GM19240 (cell line): ENCODE measurements at regions not wholly inside any gene's neighbourhood (a gene's known extent, or its start where the extent isn't known, plus 50 kb on each side); places are given as distances from the start of the nearest gene placed in this dataset.

ENCODE experiments used
- DNase-seq: peaks from one replicate; pipeline ENCODE4 v3.0.0; 2011; ENCODE audit warnings: low spot score; ENCODE audit not compliant: insufficient read length

- no peak for DNase-seq
These were observed 513.1 kb downstream of the IRX1 start for GRCh38 chr5:4108690-4109089.

GRCh38 chr5:4113426-4113825 is 517.8 kb downstream of the IRX1 start:
- DNase-seq = no peak

- DNase-seq = no peak
These were observed 518.3 kb downstream of the IRX1 start for GRCh38 chr5:4113905-4114304.

GRCh38 chr5:4114452-4114851 is 518.8 kb downstream of the IRX1 start:
- DNase-seq = no peak

- no peak for DNase-seq
These were observed 521.2 kb downstream of the IRX1 start for GRCh38 chr5:4116834-4117233.

GRCh38 chr5:4124221-4124970 is 528.8 kb downstream of the IRX1 start:
- no peak for DNase-seq

GRCh38 chr5:4128994-4129393 is 533.4 kb downstream of the IRX1 start:
- no peak for DNase-seq

GRCh38 chr5:4129523-4129922 is 533.9 kb downstream of the IRX1 start:
- DNase-seq = no peak

GRCh38 chr5:4130819-4131218 is 535.2 kb downstream of the IRX1 start:
- DNase-seq = no peak

GRCh38 chr5:4137781-4138180 is 542.1 kb downstream of the IRX1 start:
- no peak for DNase-seq

GRCh38 chr5:4142842-4143241 is 547.2 kb downstream of the IRX1 start:
- no peak for DNase-seq

- no peak for DNase-seq
These were observed 548.9 kb downstream of the IRX1 start for GRCh38 chr5:4144411-4145007.

GRCh38 chr5:4145511-4145910 is 549.9 kb downstream of the IRX1 start:
- DNase-seq = no peak

GRCh38 chr5:4148009-4148408 is 552.4 kb downstream of the IRX1 start:
- no peak for DNase-seq

- DNase-seq = no peak
These were observed 554.4 kb downstream of the IRX1 start for GRCh38 chr5:4150067-4150466.

- no peak for DNase-seq
These were observed 560.5 kb downstream of the IRX1 start for GRCh38 chr5:4156153-4156552.

- no peak for DNase-seq
These were observed 561.3 kb downstream of the IRX1 start for GRCh38 chr5:4156889-4157288.

- no peak for DNase-seq
These were observed 563.3 kb downstream of the IRX1 start for GRCh38 chr5:4158750-4159447.

- DNase-seq = no peak
These were observed 564.0 kb downstream of the IRX1 start for GRCh38 chr5:4159681-4160080.

- DNase-seq = no peak
These were observed 568.5 kb downstream of the IRX1 start for GRCh38 chr5:4164167-4164566.

GRCh38 chr5:4180703-4181102 is 585.1 kb downstream of the IRX1 start:
- no peak for DNase-seq

GRCh38 chr5:4182144-4182543 is 586.5 kb downstream of the IRX1 start:
- no peak for DNase-seq

- no peak for DNase-seq
These were observed 589.5 kb downstream of the IRX1 start for GRCh38 chr5:4185127-4185526.
